ENCODE measurements at regions not wholly inside any gene's neighbourhood (a gene's known extent, or its start where the extent isn't known, plus 50 kb on each side); places are given as distances from the start of the nearest gene placed in this dataset.

DNA sequence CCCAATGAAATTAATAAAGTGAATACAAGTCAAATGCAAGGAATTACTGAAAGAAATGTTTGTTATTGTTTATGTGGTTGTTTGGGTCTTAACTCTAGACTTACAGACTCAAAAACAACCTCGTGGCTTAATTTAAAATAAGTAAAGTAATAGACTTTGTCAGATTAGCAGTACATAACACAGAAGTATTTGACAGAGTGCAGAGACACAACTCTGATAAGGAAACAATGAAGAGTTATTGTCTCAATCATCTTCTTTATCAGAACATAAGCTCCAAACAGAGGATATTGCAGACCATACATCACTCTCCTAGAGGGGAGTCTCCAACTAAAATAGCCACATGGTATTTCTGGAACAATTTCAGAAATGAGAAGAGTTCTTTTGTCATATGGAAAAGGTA lies 487.7 kb upstream of the HS3ST5 start:
- Histone ChIP-seq H3K9me2 (ENCODE audit: insufficient read depth) (no peaks in the 10 kb centered on the region), H3K4me3 (replicated peaks in 1 of 2; ENCODE audit: low read depth in 1 of 2, low read length in 2 of 2) (no peak overlapping the region), H3K36me3 (ENCODE audit: control insufficient read depth in 1 of 2, insufficient read depth in 2 of 2, low read length in 2 of 2) (no peaks in the 10 kb centered on the region), H3K27ac (ENCODE audit: low read depth, low read length) (no peak overlapping the region), H3K79me2 (ENCODE audit: insufficient read depth, low read length) (no peaks in the 10 kb centered on the region), H2AFZ (ENCODE audit: low read depth, low read length, poor library complexity, severe bottlenecking) (no peak overlapping the region), H4K20me1 (ENCODE audit: insufficient read depth) (no peaks in the 10 kb centered on the region), H3K4me2 (ENCODE audit: low read length) (no peak overlapping the region), H3K9ac (ENCODE audit: low read length) (no peak overlapping the region), H3K27me3 (ENCODE audit: insufficient read depth, low read length) (no peaks in the 10 kb centered on the region), H3K9me3 (ENCODE audit: control insufficient read depth in 1 of 2, insufficient read depth in 1 of 2, low read depth in 1 of 2, low read length in 2 of 2) (no peaks in the 10 kb centered on the region), H3K4me1 (ENCODE audit: control insufficient read depth in 1 of 2, insufficient read depth in 2 of 2, low read length in 2 of 2) (no peaks in the 10 kb centered on the region)
- no TSS peak for BruUV-seq (replicated peaks)
- no peak for TF ChIP-seq POLR2A (IDR thresholded peaks at IDR 0.05; ENCODE audit: borderline replicate concordance, extremely low read depth, insufficient read depth, insufficient read length)
- TF ChIP-seq, protein P1, sequence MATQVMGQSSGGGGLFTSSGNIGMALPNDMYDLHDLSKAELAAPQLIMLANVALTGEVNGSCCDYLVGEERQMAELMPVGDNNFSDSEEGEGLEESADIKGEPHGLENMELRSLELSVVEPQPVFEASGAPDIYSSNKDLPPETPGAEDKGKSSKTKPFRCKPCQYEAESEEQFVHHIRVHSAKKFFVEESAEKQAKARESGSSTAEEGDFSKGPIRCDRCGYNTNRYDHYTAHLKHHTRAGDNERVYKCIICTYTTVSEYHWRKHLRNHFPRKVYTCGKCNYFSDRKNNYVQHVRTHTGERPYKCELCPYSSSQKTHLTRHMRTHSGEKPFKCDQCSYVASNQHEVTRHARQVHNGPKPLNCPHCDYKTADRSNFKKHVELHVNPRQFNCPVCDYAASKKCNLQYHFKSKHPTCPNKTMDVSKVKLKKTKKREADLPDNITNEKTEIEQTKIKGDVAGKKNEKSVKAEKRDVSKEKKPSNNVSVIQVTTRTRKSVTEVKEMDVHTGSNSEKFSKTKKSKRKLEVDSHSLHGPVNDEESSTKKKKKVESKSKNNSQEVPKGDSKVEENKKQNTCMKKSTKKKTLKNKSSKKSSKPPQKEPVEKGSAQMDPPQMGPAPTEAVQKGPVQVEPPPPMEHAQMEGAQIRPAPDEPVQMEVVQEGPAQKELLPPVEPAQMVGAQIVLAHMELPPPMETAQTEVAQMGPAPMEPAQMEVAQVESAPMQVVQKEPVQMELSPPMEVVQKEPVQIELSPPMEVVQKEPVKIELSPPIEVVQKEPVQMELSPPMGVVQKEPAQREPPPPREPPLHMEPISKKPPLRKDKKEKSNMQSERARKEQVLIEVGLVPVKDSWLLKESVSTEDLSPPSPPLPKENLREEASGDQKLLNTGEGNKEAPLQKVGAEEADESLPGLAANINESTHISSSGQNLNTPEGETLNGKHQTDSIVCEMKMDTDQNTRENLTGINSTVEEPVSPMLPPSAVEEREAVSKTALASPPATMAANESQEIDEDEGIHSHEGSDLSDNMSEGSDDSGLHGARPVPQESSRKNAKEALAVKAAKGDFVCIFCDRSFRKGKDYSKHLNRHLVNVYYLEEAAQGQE (IDR thresholded peaks at IDR 0.05; ENCODE audit: low read depth): no peak
- no peak for TF ChIP-seq JUND (IDR thresholded peaks at IDR 0.05)
- no peak for TF ChIP-seq ZNF274 (IDR thresholded peaks at IDR 0.05; ENCODE audit: low read depth, low read length)
- TF ChIP-seq, protein P2, sequence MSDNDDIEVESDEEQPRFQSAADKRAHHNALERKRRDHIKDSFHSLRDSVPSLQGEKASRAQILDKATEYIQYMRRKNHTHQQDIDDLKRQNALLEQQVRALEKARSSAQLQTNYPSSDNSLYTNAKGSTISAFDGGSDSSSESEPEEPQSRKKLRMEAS (IDR thresholded peaks at IDR 0.05): no peak
- no peak for TF ChIP-seq TCF7L2 (IDR thresholded peaks at IDR 0.05; ENCODE audit: borderline replicate concordance, extremely low read depth, insufficient read depth, insufficient read length)
- TF ChIP-seq EZH2phosphoT487 (IDR thresholded peaks at IDR 0.05; ENCODE audit: borderline replicate concordance): no peak
- TF ChIP-seq, protein P3, sequence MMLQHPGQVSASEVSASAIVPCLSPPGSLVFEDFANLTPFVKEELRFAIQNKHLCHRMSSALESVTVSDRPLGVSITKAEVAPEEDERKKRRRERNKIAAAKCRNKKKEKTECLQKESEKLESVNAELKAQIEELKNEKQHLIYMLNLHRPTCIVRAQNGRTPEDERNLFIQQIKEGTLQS (IDR thresholded peaks at IDR 0.05): no peak
- TF ChIP-seq RAD21 (IDR thresholded peaks at IDR 0.05; ENCODE audit: low read depth): no peak
- intact Hi-C loops (cut with micrococcal nuclease): no loop called here
- POLR2A ChIA-PET: no interaction called here
- ATAC-seq (no peak), DNase-seq (ENCODE audit: low read depth, low spot score) (no peak)
- RAD21 ChIA-PET (ENCODE audit: low non-redundant PET in 1 of 2, low total read pairs in 2 of 2, uncharacterized antibody in 2 of 2, unreplicated experiment in 2 of 2): no interaction called here
- CTCF ChIA-PET: no interaction called here
